Heart left ventricle (tissue), 13 donors: ENCODE measurements at regions not wholly inside any gene's neighbourhood (a gene's known extent, or its start where the extent isn't known, plus 50 kb on each side); places are given as distances from the start of the nearest gene placed in this dataset.

Experiments used
- CTCF ChIP-seq, 12 donors: fragments of 200-600 bp; sonication (generic) in 4 of 12; IDR thresholded peaks; one replicate each; pipeline versions ENCODE4 v1.5.0 to v1.8.0; 2018 to 2022; ENCODE audit warnings: antibody characterized with exemption in 12 of 12, mild to moderate bottlenecking in 5 of 12
- POLR2A ChIP-seq, 2 donors: fragments of 450-650 bp; IDR thresholded peaks; one replicate each; pipeline ENCODE4 v1.6.1; 2017; ENCODE audit warnings: antibody characterized with exemption in 2 of 2, mild to moderate bottlenecking in 2 of 2, moderate library complexity in 2 of 2
- donor health status: ischemic (EF 13 %, LVEDD 7.1; RV severe dilation, severe dysfunction).
- donor health status: DM: no; HTN: yes; CAD: no.
- donor health status: DM: no; HTN: no; CAD: no.
- donor health status: ischemic (EF 25% LVEDD 6.9; RV normal size, moderate dysfunction).
- donor health status: ischemic (EF 25% LVEDD 5.7; RV mildly dilated, moderate dysfunction).
- donor health status: ischemic (EF 35%, LVEDD 5.7; RV mildly dilated, moderate dysfunction).
- donor health status: nonischemic (EF 11% LVEDD 7.7; RV severe dilation, severe dysfunction).
- donor health status: DM: yes; HTN: yes; CAD: no.
- donor health status: PGD.
- donor health status: ischemic (EF 29% LVEDD 5.4; RV normal size, mild dysfunction).
- donor health status: nonischemic (EF 23%, LVEDD 6.1; RV moderate dilation, normal function).

DNA sequence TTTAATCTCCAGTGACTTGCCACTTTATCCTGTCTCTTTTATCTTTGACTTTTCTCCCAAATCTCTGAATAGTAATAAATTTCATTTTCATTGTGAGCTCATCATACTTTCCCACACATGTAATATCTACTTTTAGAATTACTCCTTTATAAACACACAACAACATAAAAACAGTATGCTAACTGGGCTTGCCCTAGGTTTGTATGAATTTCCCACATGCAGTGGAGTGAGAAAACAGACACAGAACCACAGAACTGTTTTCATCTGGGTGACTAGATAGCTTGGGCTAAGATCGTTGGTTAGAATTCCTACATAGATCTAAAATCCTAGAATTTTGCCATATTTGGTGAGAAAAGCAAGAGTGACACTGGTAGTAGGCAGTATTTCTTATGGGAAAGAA, 409.5 kb downstream of the SPRY1 start:
- TF ChIP-seq CTCF (IDR thresholded peaks at IDR 0.05) = no peak
- TF ChIP-seq POLR2A (IDR thresholded peaks at IDR 0.05) = no peak
